ENCODE measurements at regions not wholly inside any gene's neighbourhood (a gene's known extent, or its start where the extent isn't known, plus 50 kb on each side); places are given as distances from the start of the nearest gene placed in this dataset.

GRCh38 chr1:106568201-106568974, 488.1 kb upstream of the PRMT6 start:
- Histone ChIP-seq H4K5ac (ENCODE audit: insufficient read length, low read depth, low read length) (no peak overlapping the region), H3K27me3 (ENCODE audit: insufficient read depth, low read length) (no peaks in the 10 kb centered on the region), H2AK5ac (ENCODE audit: insufficient read length, low read length) (no peak overlapping the region), H2BK5ac (ENCODE audit: insufficient read length, low read length) (no peak overlapping the region), H3K23ac (ENCODE audit: insufficient read length, low read depth, low read length) (no peak overlapping the region), H2BK120ac (ENCODE audit: low read depth, low read length, poor library complexity, severe bottlenecking) (no peak overlapping the region), H2BK15ac (ENCODE audit: low read depth, low read length) (no peak overlapping the region), H3K4me1 (ENCODE audit: insufficient read depth, low read length) (no peaks in the 10 kb centered on the region), H3K23me2 (ENCODE audit: insufficient read length, low read depth, low read length, poor library complexity, severe bottlenecking) (no peaks in the 10 kb centered on the region), H3K79me2 (ENCODE audit: insufficient read depth, low read length) (no peaks in the 10 kb centered on the region), H3K79me1 (ENCODE audit: insufficient read depth, low read depth, low read length, poor library complexity, severe bottlenecking) (no peaks in the 10 kb centered on the region), H2BK12ac (ENCODE audit: insufficient read length, low read depth, low read length) (no peak overlapping the region), H4K91ac (ENCODE audit: insufficient read length, low read depth, low read length) (no peak overlapping the region), H4K8ac (replicated peaks; ENCODE audit: insufficient read length, low read depth, low read length) (no peak overlapping the region), H3K27ac (ENCODE audit: insufficient read length, low read depth, low read length) (no peak overlapping the region), H3K14ac (ENCODE audit: insufficient read depth, low read length) (no peak overlapping the region), H2BK20ac (ENCODE audit: low read depth, low read length, poor library complexity, severe bottlenecking) (no peak overlapping the region), H3K4ac (ENCODE audit: low read depth, low read length) (no peak overlapping the region), H3K56ac (ENCODE audit: insufficient read length, low read depth, low read length) (no peak overlapping the region), H3K9me3 (ENCODE audit: control insufficient read depth, low read depth, low read length) (no peaks in the 10 kb centered on the region), H3K9ac (ENCODE audit: extremely low read depth, insufficient read length, low read length) (no peak overlapping the region), H3T11ph (ENCODE audit: low read length) (no peak overlapping the region), H2AFZ (ENCODE audit: low read length) (no peak overlapping the region), H3K4me2 (ENCODE audit: insufficient read depth, insufficient read length, low read length) (no peak overlapping the region), H4K20me1 (ENCODE audit: control insufficient read depth, insufficient read depth, insufficient read length) (no peaks in the 10 kb centered on the region), H3K18ac (ENCODE audit: insufficient read length, low read depth, low read length) (no peak overlapping the region)
- no peak for DNase-seq
- no peaks in the 10 kb centered on the region for H3K27me3 Mint-ChIP-seq (ENCODE audit: low read depth)
- H3K4me3 Mint-ChIP-seq = no peak overlapping the region
- no peak overlapping the region for H3K27ac Mint-ChIP-seq
- H3K36me3 Mint-ChIP-seq (ENCODE audit: insufficient read depth in 1 of 3, low read depth in 3 of 3) = no peaks in the 10 kb centered on the region
- no peaks in the 10 kb centered on the region; a peak in 1 of 5 replicates for H3K9me3 Mint-ChIP-seq
- peaks cover 4% of the 10 kb centered on the region in 2 experiments; a peak in 2 of 4 replicates for H3K4me1 Mint-ChIP-seq
- WGBS (ENCODE audit: extremely low coverage, insufficient read length, low lambda C conversion rate) = no CpG with 5 or more reads among the region's 6 CpGs
- no peak for TF ChIP-seq CTCF (conservative IDR thresholded peaks at IDR 0.05)

All from H9 (cell line).